ENCODE measurements at regions not wholly inside any gene's neighbourhood (a gene's known extent, or its start where the extent isn't known, plus 50 kb on each side); places are given as distances from the start of the nearest gene placed in this dataset.

- intact Hi-C loops (cut with DNase I), result no loop called here
- Histone ChIP-seq H3K27me3 (ENCODE audit: insufficient read depth in 3 of 3, low read length in 2 of 3) (no peaks in the 10 kb centered on the region), H3K36me3 (ENCODE audit: insufficient read depth in 1 of 2, low read depth in 1 of 2) (no peaks in the 10 kb centered on the region), H3K4me1 (no peaks in the 10 kb centered on the region), H3K4me3 (no peak overlapping the region), H3K9me3 (no peaks in the 10 kb centered on the region), H3K27ac (no peak overlapping the region)
- TF ChIP-seq CTCF (IDR thresholded peaks at IDR 0.05), result no peak
- WGBS, 3 donors, result 46 to 48% (median 47%) methylated on average over 5 of the region's 5 CpGs
- DNase-seq (no peak), ATAC-seq (no peak)
Observed at GRCh38 chr4:12724510-12724909, 759.6 kb downstream of the RAB28 start.

GRCh38 chr4:12723849-12724447 is 760.2 kb downstream of the RAB28 start:
- Histone ChIP-seq H3K27me3 (ENCODE audit: insufficient read depth in 3 of 3, low read length in 2 of 3) (no peaks in the 10 kb centered on the region), H3K4me3 (no peak overlapping the region), H3K4me1 (no peaks in the 10 kb centered on the region), H3K9me3 (no peaks in the 10 kb centered on the region), H3K36me3 (ENCODE audit: insufficient read depth in 1 of 2, low read depth in 1 of 2) (no peaks in the 10 kb centered on the region), H3K27ac (no peak overlapping the region)
- ATAC-seq (no peak), DNase-seq (no peak)
- 17 to 33% (median 29%) methylated on average over 7 of the region's 7 CpGs for WGBS, 3 donors
- intact Hi-C loops (cut with DNase I), result no loop called here
- no peak for TF ChIP-seq CTCF (IDR thresholded peaks at IDR 0.05)

- WGBS, 3 donors, result 86 to 90% (median 87%) methylated on average over 1 of the region's 1 CpG
- Histone ChIP-seq H3K27ac (no peak overlapping the region), H3K36me3 (ENCODE audit: insufficient read depth in 1 of 2, low read depth in 1 of 2) (no peaks in the 10 kb centered on the region), H3K4me1 (no peaks in the 10 kb centered on the region), H3K9me3 (no peaks in the 10 kb centered on the region), H3K4me3 (no peak overlapping the region), H3K27me3 (ENCODE audit: insufficient read depth in 3 of 3, low read length in 2 of 3) (no peaks in the 10 kb centered on the region)
- DNase-seq, result no peak
- no peak for TF ChIP-seq CTCF (IDR thresholded peaks at IDR 0.05)
- ATAC-seq, result no peak
- intact Hi-C loops (cut with DNase I), result no loop called here
Observed at GRCh38 chr4:12716896-12717295, 767.2 kb downstream of the RAB28 start.

- Histone ChIP-seq H3K4me3 (no peak overlapping the region), H3K27ac (no peak overlapping the region), H3K9me3 (no peaks in the 10 kb centered on the region), H3K4me1 (no peaks in the 10 kb centered on the region), H3K36me3 (ENCODE audit: insufficient read depth in 1 of 2, low read depth in 1 of 2) (no peaks in the 10 kb centered on the region), H3K27me3 (ENCODE audit: insufficient read depth in 3 of 3, low read length in 2 of 3) (no peaks in the 10 kb centered on the region)
- intact Hi-C loops (cut with DNase I), result no loop called here
- WGBS, 3 donors, result 66 to 93% (median 85%) methylated on average over 8 of the region's 8 CpGs
- DNase-seq, result no peak
- no peak for ATAC-seq
- no peak for TF ChIP-seq CTCF (IDR thresholded peaks at IDR 0.05)
Observed at GRCh38 chr4:12712648-12713339, 771.3 kb downstream of the RAB28 start.
